PC-3 (cell line): ENCODE measurements at regions not wholly inside any gene's neighbourhood (a gene's known extent, or its start where the extent isn't known, plus 50 kb on each side); places are given as distances from the start of the nearest gene placed in this dataset.

Source experiments
- ATAC-seq: fragments of 200-7000 bp; cut with Tn5 transposase; 2 replicates; pipeline ENCODE4 v1.9.1; 2020; ENCODE audit warnings: mild to moderate bottlenecking, moderate library complexity
- BruUV-seq: library from RNA; stranded (reverse); fragments of 400-500 nt; replicated peaks from 2 replicates; lab custom pipeline; 2021; lab: Mats Ljungman, UMichigan
- CTCF ChIA-PET: fragments of 300-600 bp; sonication (Branson Sonifier 250); formaldehyde crosslinking; loops from one replicate; lab custom pipeline; 2022; ENCODE audit warnings: antibody characterized with exemption; lab: Charles Lee
- POLR2A ChIA-PET: fragments of 300-600 bp; sonication (Branson Sonifier 250); formaldehyde crosslinking; loops from one replicate; lab custom pipeline; 2022; ENCODE audit warnings: antibody characterized with exemption; ENCODE audit not compliant: unreplicated experiment; lab: Charles Lee
- DNase-seq: peaks from one replicate; pipeline ENCODE4 v3.0.0-alpha.2; 2015
- H2AFZ ChIP-seq: fragments of 300-600 bp; sonication (generic); 2 replicates; pipeline ENCODE4 v1.6.0; 2016; ENCODE audit warnings: antibody characterized with exemption, low read length
- H3F3A ChIP-seq: fragments of 300-600 bp; sonication (generic); one replicate; pipeline ENCODE4 v1.6.0; 2017; ENCODE audit warnings: antibody characterized with exemption, low read length, control low read depth, mild to moderate bottlenecking; ENCODE audit not compliant: unreplicated experiment
- H3K27ac ChIP-seq: fragments of 300-600 bp; sonication (generic); 2 replicates; pipeline ENCODE4 v1.5.1; 2016; ENCODE audit warnings: mild to moderate bottlenecking, low read length
- H3K27me3 ChIP-seq: fragments of 300-600 bp; sonication (generic); 2 replicates; pipeline ENCODE4 v1.6.1; 2016; ENCODE audit warnings: low read length, mixed read lengths
- H3K36me3 ChIP-seq: fragments of 300-600 bp; sonication (generic); 2 replicates; pipeline ENCODE4 v1.6.1; 2016; ENCODE audit warnings: low read depth, mixed run types, low read length, mixed read lengths
- H3K4me1 ChIP-seq: fragments of 300-600 bp; sonication (generic); 2 replicates; pipeline ENCODE4 v1.5.1; 2016; ENCODE audit warnings: low read length; ENCODE audit not compliant: insufficient read depth
- H3K4me2 ChIP-seq: fragments of 300-600 bp; sonication (generic); 2 replicates; pipeline ENCODE4 v1.6.0; 2016; ENCODE audit warnings: low read length
- H3K4me3 ChIP-seq: fragments of 300-600 bp; sonication (generic); 2 replicates; pipeline ENCODE4 v1.5.1; 2016; ENCODE audit warnings: mild to moderate bottlenecking, low read length, mixed read lengths
- H3K79me2 ChIP-seq: fragments of 300-600 bp; sonication (generic); 2 replicates; pipeline ENCODE4 v1.6.1; 2017; ENCODE audit warnings: low read length, mixed read lengths
- H3K9ac ChIP-seq: fragments of 300-600 bp; sonication (generic); 2 replicates; pipeline ENCODE4 v1.6.0; 2016; ENCODE audit warnings: mild to moderate bottlenecking, low read length
- H3K9me2 ChIP-seq: fragments of 300-600 bp; sonication (generic); replicated peaks from 2 replicates; pipeline ENCODE4 v1.6.1; 2016; ENCODE audit warnings: mixed run types, low read length, mixed read lengths
- H3K9me3 ChIP-seq: fragments of 300-600 bp; sonication (generic); 2 replicates; pipeline ENCODE4 v1.6.1; 2016; ENCODE audit warnings: low read length, mixed read lengths
- H4K20me1 ChIP-seq: fragments of 300-600 bp; sonication (generic); 2 replicates; pipeline ENCODE4 v1.6.1; 2016; ENCODE audit warnings: low read length, mixed read lengths
- CTCF ChIP-seq: fragments of 300-600 bp; sonication (generic); conservative IDR thresholded peaks from 2 replicates; pipeline ENCODE4 v1.5.1; 2017; ENCODE audit warnings: antibody characterized with exemption, low read depth, mild to moderate bottlenecking, low read length
- EZH2 ChIP-seq: fragments of 300-600 bp; sonication (generic); IDR thresholded peaks from one replicate; pipeline ENCODE4 v1.6.1; 2017; ENCODE audit warnings: antibody characterized with exemption, mild to moderate bottlenecking, low read length; ENCODE audit not compliant: unreplicated experiment
- EZH2phosphoT487 ChIP-seq: fragments of 300-600 bp; sonication (generic); IDR thresholded peaks from 2 replicates; pipeline ENCODE4 v1.6.1; 2018; ENCODE audit warnings: mild to moderate bottlenecking, antibody characterized with exemption, low read length, borderline replicate concordance
- intact Hi-C: fragments of 100-400 bp; cut with micrococcal nuclease; formaldehyde crosslinking; loops from 2 replicates; pipeline ENCODE4 v1.9.0; 2023

- no peaks in the 10 kb centered on the region for H4K20me1 ChIP-seq
- H2AFZ ChIP-seq: no peak overlapping the region
- H3K4me1 ChIP-seq: no peaks in the 10 kb centered on the region
- H3K79me2 ChIP-seq: no peaks in the 10 kb centered on the region
- H3K27me3 ChIP-seq: peaks cover 95% of the 10 kb centered on the region
- ChIA-PET CTCF (no interaction called here), POLR2A (no interaction called here)
- H3F3A ChIP-seq: no peaks in the 10 kb centered on the region
- DNase-seq (no peak), ATAC-seq (no peak)
- H3K4me2 ChIP-seq: no peak overlapping the region
- H3K27ac ChIP-seq: no peak overlapping the region
- no peaks in the 10 kb centered on the region for H3K9me3 ChIP-seq
- no peak overlapping the region for H3K9ac ChIP-seq
- no peaks in the 10 kb centered on the region for H3K9me2 ChIP-seq
- intact Hi-C loops: no loop called here
- H3K4me3 ChIP-seq: no peak overlapping the region
- no TSS peak for BruUV-seq
- TF ChIP-seq CTCF: no peak
- no peak for TF ChIP-seq EZH2phosphoT487
- no peak for TF ChIP-seq EZH2
- H3K36me3 ChIP-seq: no peaks in the 10 kb centered on the region
Measured at GRCh38 chr1:38194472-38194871, 147.9 kb upstream of the POU3F1 start.

GRCh38 chr1:38193040-38193439, 146.4 kb upstream of the POU3F1 start:
- no peak overlapping the region for H3K27ac ChIP-seq
- BruUV-seq: no TSS peak
- H3K79me2 ChIP-seq: no peaks in the 10 kb centered on the region
- no peak overlapping the region for H3K4me3 ChIP-seq
- CTCF ChIA-PET: interaction anchor here (0.6 kb wide), 1 partner anchor 69 kb away, joined by 3 read pairs; no protein-coding TSS in a partner anchor
- H3K9ac ChIP-seq: no peak overlapping the region
- H3K9me3 ChIP-seq: no peaks in the 10 kb centered on the region
- ATAC-seq (no peak), DNase-seq (no peak)
- intact Hi-C loops: no loop called here
- no peaks in the 10 kb centered on the region for H3K4me1 ChIP-seq
- no peaks in the 10 kb centered on the region for H4K20me1 ChIP-seq
- no peak overlapping the region for H3K4me2 ChIP-seq
- H3K27me3 ChIP-seq: peaks cover 96% of the 10 kb centered on the region
- H2AFZ ChIP-seq: no peak overlapping the region
- POLR2A ChIA-PET: no interaction called here
- no peaks in the 10 kb centered on the region for H3K36me3 ChIP-seq
- no peaks in the 10 kb centered on the region for H3F3A ChIP-seq
- no peaks in the 10 kb centered on the region for H3K9me2 ChIP-seq
- TF ChIP-seq EZH2phosphoT487 (no peak), EZH2 (no peak), CTCF (no peak)

DNA sequence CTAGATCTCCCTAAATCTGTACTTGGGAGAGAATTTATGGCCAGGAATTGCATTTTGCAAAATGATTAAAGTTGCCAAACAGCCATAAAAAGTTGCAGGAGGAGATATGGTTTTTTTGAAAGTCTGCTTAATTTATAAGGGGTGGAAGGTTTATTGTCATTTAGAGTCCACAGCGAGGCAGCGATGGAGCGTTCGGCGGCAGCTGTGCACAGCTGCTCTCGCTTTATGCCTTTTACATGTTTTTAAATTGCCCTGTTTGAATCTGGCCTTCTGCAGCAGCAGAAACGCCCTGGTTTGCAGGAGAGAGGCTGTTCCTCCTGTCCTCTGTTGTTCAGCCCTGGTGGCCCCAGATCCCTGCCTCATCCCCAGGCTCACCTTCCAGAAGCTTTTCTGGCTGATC, 144.9 kb upstream of the POU3F1 start:
- ChIA-PET CTCF (no interaction called here), POLR2A (no interaction called here)
- Histone ChIP-seq H3K9me2 (no peaks in the 10 kb centered on the region), H3F3A (no peaks in the 10 kb centered on the region), H3K4me1 (no peaks in the 10 kb centered on the region), H3K36me3 (no peaks in the 10 kb centered on the region), H3K4me2 (no peak overlapping the region), H2AFZ (no peak overlapping the region), H3K27ac (no peak overlapping the region), H3K79me2 (no peaks in the 10 kb centered on the region), H3K4me3 (no peak overlapping the region), H3K9ac (no peak overlapping the region), H3K9me3 (no peaks in the 10 kb centered on the region), H3K27me3 (peaks cover 98% of the 10 kb centered on the region), H4K20me1 (no peaks in the 10 kb centered on the region)
- no TSS peak for BruUV-seq
- DNase-seq: no peak
- TF ChIP-seq EZH2phosphoT487 (no peak), EZH2 (no peak), CTCF (no peak)
- intact Hi-C loops: no loop called here
- no peak for ATAC-seq
